B cell (primary cell): ENCODE measurements at regions not wholly inside any gene's neighbourhood (a gene's known extent, or its start where the extent isn't known, plus 50 kb on each side); places are given as distances from the start of the nearest gene placed in this dataset.

Experiments used
- ATAC-seq: fragments of 200-7000 bp; cut with Tn5 transposase; one replicate; pipeline ENCODE4 v1.10.0; 2021; ENCODE audit warnings: low read depth, mild to moderate bottlenecking, moderate number of reproducible peaks, moderate library complexity
- CTCF ChIA-PET: fragments of 350-600 bp; sonication (Branson Sonifier 250); formaldehyde crosslinking; loops from one replicate; lab custom pipeline; 2021; ENCODE audit warnings: antibody characterized with exemption, inconsistent platforms; lab: Charles Lee
- POLR2A ChIA-PET: fragments of 350-600 bp; sonication (Branson Sonifier 250); formaldehyde crosslinking; loops from one replicate; lab custom pipeline; 2021; ENCODE audit warnings: antibody characterized with exemption; lab: Charles Lee
- DNase-seq: peaks from one replicate; pipeline ENCODE4 v3.0.0; 2013
- H2AFZ ChIP-seq: 2 replicates; pipeline ENCODE4 v1.6.1; 2012; ENCODE audit warnings: mild to moderate bottlenecking, low read depth, low read length; ENCODE audit not compliant: insufficient read depth, poor library complexity, severe bottlenecking
- H3K27ac ChIP-seq, 2 donors: 1 replicate in 1 of 2; 2 replicates in 1 of 2; pipeline ENCODE4 v1.5.1; 2012 to 2013; ENCODE audit warnings: low read length in 2 of 2, mild to moderate bottlenecking in 2 of 2, moderate library complexity in 1 of 2
- H3K27me3 ChIP-seq, 4 experiments: fragments of 200-600 bp in 1 of 4; sonication (generic) in 1 of 4; replicated peaks in 1 of 4; 1 replicate in 2 of 4; 2 replicates in 2 of 4; pipeline versions ENCODE4 v1.6.1 to v1.7.0; 2013 to 2016; ENCODE audit warnings: low read length in 3 of 4, mild to moderate bottlenecking in 2 of 4, mixed read lengths in 1 of 4, moderate library complexity in 1 of 4; ENCODE audit not compliant: insufficient read depth in 4 of 4, control insufficient read depth in 3 of 4; ENCODE audit errors: control extremely low read depth in 1 of 4
- H3K36me3 ChIP-seq, 2 experiments: replicated peaks in 1 of 2; 1 replicate in 1 of 2; 2 replicates in 1 of 2; pipeline versions ENCODE4 v1.6.1 to v1.7.1; 2013; ENCODE audit warnings: low read length in 1 of 2; ENCODE audit not compliant: insufficient read depth in 2 of 2, control insufficient read depth in 1 of 2; ENCODE audit errors: control extremely low read depth in 1 of 2, extremely low read depth in 1 of 2
- H3K4me1 ChIP-seq, 2 donors: fragments of 200-600 bp in 1 of 2; sonication (generic) in 1 of 2; 1 replicate in 1 of 2; 2 replicates in 1 of 2; pipeline versions ENCODE4 v1.5.1 to v1.6.1; 2013 to 2017; ENCODE audit warnings: low read length in 2 of 2; ENCODE audit not compliant: control insufficient read depth in 2 of 2, insufficient read depth in 2 of 2
- H3K4me2 ChIP-seq: replicated peaks from 2 replicates; pipeline ENCODE3; 2012; ENCODE audit warnings: mild to moderate bottlenecking, low read depth, low read length; ENCODE audit not compliant: poor library complexity, severe bottlenecking
- H3K4me3 ChIP-seq, 5 experiments: fragments of 200-600 bp in 1 of 5; sonication (generic) in 1 of 5; 1 replicate in 3 of 5; 2 replicates in 2 of 5; pipeline versions ENCODE4 v1.5.1 to v1.7.0; 2011 to 2016; ENCODE audit warnings: low read length in 4 of 5, mild to moderate bottlenecking in 4 of 5, low read depth in 2 of 5, control low read depth in 1 of 5, moderate library complexity in 1 of 5; ENCODE audit not compliant: insufficient read depth in 1 of 5; ENCODE audit errors: control extremely low read depth in 1 of 5, extremely low read depth in 1 of 5
- H3K79me2 ChIP-seq: fragments of 200-600 bp; sonication (generic); one replicate; pipeline ENCODE4 v1.6.0; 2016; ENCODE audit warnings: low read length; ENCODE audit not compliant: control insufficient read depth, insufficient read depth
- H3K9ac ChIP-seq: fragments of 200-600 bp; sonication (generic); 2 replicates; pipeline ENCODE4 v1.6.1; 2017; ENCODE audit warnings: mild to moderate bottlenecking, low read length, moderate library complexity
- H3K9me3 ChIP-seq, 3 donors: one replicate each; pipeline versions ENCODE4 v1.6.1 to v1.7.1; 2013; ENCODE audit warnings: low read length in 2 of 3; ENCODE audit not compliant: control insufficient read depth in 2 of 3, insufficient read depth in 1 of 3; ENCODE audit errors: control extremely low read depth in 1 of 3
- H4K20me1 ChIP-seq: 2 replicates; pipeline ENCODE4 v1.6.0; 2012; ENCODE audit warnings: mild to moderate bottlenecking, low read length; ENCODE audit not compliant: insufficient read depth, control insufficient read depth, poor library complexity, severe bottlenecking
- H3K27ac Mint-ChIP-seq: one replicate; pipeline ENCODE4 v1.8.0; 2021; ENCODE audit warnings: mixed read lengths
- H3K27me3 Mint-ChIP-seq: one replicate; pipeline ENCODE4 v1.8.0; 2021; ENCODE audit warnings: mixed read lengths
- H3K4me1 Mint-ChIP-seq: one replicate; pipeline ENCODE4 v1.8.0; 2021; ENCODE audit warnings: mixed read lengths
- H3K4me3 Mint-ChIP-seq: one replicate; pipeline ENCODE4 v1.8.0; 2021; ENCODE audit warnings: mixed read lengths
- H3K9me3 Mint-ChIP-seq: one replicate; pipeline ENCODE4 v1.8.0; 2022; ENCODE audit warnings: mixed read lengths; ENCODE audit not compliant: insufficient read depth
- EZH2 ChIP-seq: IDR thresholded peaks from 2 replicates; pipeline ENCODE4 v1.6.1; 2012; ENCODE audit warnings: borderline replicate concordance, low read depth, mild to moderate bottlenecking, moderate library complexity, low read length; ENCODE audit not compliant: insufficient read depth, poor library complexity, severe bottlenecking
- WGBS: methylation state at CpG from one replicate; pipeline ENCODE4 v1.1.5; 2013; ENCODE audit warnings: missing lambda C conversion rate; ENCODE audit not compliant: insufficient coverage; 5-methylcytosine and 5-hydroxymethylcytosine counted together
- intact Hi-C: fragments of 100-400 bp; cut with micrococcal nuclease; formaldehyde crosslinking; loops from one replicate; pipeline ENCODE4 v1.10.0; 2022
- TF ChIP-seq, protein P1 (sequence below): fragments of 200-600 bp; IDR thresholded peaks from one replicate; pipeline ENCODE4 v1.8.0; 2022; ENCODE audit warnings: antibody characterized with exemption, mild to moderate bottlenecking

DNA sequence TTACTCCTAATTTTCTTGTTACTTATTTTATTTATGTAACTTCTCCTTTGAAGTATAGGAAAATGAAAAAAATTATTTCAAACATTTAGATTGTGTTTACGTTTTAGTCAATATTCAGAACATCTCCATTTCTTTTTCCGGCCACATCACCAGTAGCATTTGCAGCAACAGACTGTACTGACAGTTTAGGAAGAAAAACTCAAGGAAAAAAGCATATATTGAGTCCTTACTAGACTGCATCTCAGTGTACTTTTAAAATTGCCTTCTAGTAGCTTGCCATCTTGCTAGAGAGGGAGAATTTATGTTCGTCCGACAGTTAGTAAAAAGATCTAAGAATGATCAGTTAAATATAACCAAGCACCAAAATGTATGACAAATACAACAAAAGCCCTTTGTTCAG, 625.0 kb upstream of the MIS18BP1 start:
- no peak overlapping the region for H3K27ac Mint-ChIP-seq
- H3K4me2 ChIP-seq = no peak overlapping the region
- H3K79me2 ChIP-seq = no peaks in the 10 kb centered on the region
- ChIA-PET CTCF (no interaction called here), POLR2A (no interaction called here)
- no peaks in the 10 kb centered on the region for H3K4me1 ChIP-seq
- TF ChIP-seq, protein P1, sequence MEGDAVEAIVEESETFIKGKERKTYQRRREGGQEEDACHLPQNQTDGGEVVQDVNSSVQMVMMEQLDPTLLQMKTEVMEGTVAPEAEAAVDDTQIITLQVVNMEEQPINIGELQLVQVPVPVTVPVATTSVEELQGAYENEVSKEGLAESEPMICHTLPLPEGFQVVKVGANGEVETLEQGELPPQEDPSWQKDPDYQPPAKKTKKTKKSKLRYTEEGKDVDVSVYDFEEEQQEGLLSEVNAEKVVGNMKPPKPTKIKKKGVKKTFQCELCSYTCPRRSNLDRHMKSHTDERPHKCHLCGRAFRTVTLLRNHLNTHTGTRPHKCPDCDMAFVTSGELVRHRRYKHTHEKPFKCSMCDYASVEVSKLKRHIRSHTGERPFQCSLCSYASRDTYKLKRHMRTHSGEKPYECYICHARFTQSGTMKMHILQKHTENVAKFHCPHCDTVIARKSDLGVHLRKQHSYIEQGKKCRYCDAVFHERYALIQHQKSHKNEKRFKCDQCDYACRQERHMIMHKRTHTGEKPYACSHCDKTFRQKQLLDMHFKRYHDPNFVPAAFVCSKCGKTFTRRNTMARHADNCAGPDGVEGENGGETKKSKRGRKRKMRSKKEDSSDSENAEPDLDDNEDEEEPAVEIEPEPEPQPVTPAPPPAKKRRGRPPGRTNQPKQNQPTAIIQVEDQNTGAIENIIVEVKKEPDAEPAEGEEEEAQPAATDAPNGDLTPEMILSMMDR = no peak
- TF ChIP-seq EZH2 = no peak
- H3K4me3 Mint-ChIP-seq = no peak overlapping the region
- no peaks in the 10 kb centered on the region for H3K27me3 Mint-ChIP-seq
- DNase-seq (no peak), ATAC-seq (no peak)
- no peak overlapping the region for H2AFZ ChIP-seq
- H3K9ac ChIP-seq = no peak overlapping the region
- intact Hi-C loops = no loop called here
- no peaks in the 10 kb centered on the region for H3K36me3 ChIP-seq
- no peaks in the 10 kb centered on the region for H4K20me1 ChIP-seq
- no peak overlapping the region for H3K27ac ChIP-seq
- H3K27me3 ChIP-seq = no peaks in the 10 kb centered on the region
- peaks cover 0 to 8% (median 1%) of the 10 kb centered on the region in 3 donors for H3K9me3 ChIP-seq
- no peaks in the 10 kb centered on the region for H3K9me3 Mint-ChIP-seq
- WGBS = no CpG with 5 or more reads among the region's 4 CpGs
- H3K4me3 ChIP-seq = no peak overlapping the region
- no peaks in the 10 kb centered on the region for H3K4me1 Mint-ChIP-seq

DNA sequence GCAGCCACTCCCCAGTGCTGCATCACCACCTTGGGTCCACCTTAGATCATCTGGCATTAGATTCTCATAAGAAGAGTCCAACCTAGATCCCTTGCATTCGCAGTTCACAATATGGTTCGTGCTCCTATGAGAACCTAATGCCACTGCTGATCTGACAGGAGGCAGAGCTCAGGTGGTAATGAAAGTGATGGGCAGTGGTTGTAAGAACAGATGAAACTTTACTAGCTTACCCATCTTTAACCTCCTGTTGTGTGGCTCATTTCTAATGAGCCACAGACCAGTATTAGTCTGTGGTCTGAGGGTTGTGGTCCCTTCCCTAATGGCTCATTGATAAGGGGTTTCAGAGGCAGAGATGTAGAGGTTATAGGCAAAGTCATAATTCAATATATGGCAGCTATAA, 615.9 kb upstream of the MIS18BP1 start:
- no peak overlapping the region for H3K27ac Mint-ChIP-seq
- H2AFZ ChIP-seq = no peak overlapping the region
- no peaks in the 10 kb centered on the region for H3K27me3 Mint-ChIP-seq
- TF ChIP-seq, protein P1 = no peak
- no peak for TF ChIP-seq EZH2
- no peaks in the 10 kb centered on the region for H3K79me2 ChIP-seq
- H3K27me3 ChIP-seq = no peaks in the 10 kb centered on the region
- no peak for DNase-seq
- H3K9me3 Mint-ChIP-seq = peaks cover 8% of the 10 kb centered on the region
- POLR2A ChIA-PET = no interaction called here
- H4K20me1 ChIP-seq = no peaks in the 10 kb centered on the region
- no peaks in the 10 kb centered on the region for H3K36me3 ChIP-seq
- no peak for ATAC-seq
- no peak overlapping the region for H3K4me2 ChIP-seq
- no peak overlapping the region for H3K4me3 Mint-ChIP-seq
- H3K9ac ChIP-seq = no peak overlapping the region
- H3K4me1 ChIP-seq = no peaks in the 10 kb centered on the region
- no peak overlapping the region for H3K27ac ChIP-seq
- CTCF ChIA-PET = no interaction called here
- no peaks in the 10 kb centered on the region for H3K4me1 Mint-ChIP-seq
- intact Hi-C loops = no loop called here
- no peak overlapping the region for H3K4me3 ChIP-seq
- no CpG with 5 or more reads among the region's 2 CpGs for WGBS
- peaks cover 0 to 6% (median 0%) of the 10 kb centered on the region in 3 donors for H3K9me3 ChIP-seq
